ENCODE measurements at regions not wholly inside any gene's neighbourhood (a gene's known extent, or its start where the extent isn't known, plus 50 kb on each side); places are given as distances from the start of the nearest gene placed in this dataset.

DNA sequence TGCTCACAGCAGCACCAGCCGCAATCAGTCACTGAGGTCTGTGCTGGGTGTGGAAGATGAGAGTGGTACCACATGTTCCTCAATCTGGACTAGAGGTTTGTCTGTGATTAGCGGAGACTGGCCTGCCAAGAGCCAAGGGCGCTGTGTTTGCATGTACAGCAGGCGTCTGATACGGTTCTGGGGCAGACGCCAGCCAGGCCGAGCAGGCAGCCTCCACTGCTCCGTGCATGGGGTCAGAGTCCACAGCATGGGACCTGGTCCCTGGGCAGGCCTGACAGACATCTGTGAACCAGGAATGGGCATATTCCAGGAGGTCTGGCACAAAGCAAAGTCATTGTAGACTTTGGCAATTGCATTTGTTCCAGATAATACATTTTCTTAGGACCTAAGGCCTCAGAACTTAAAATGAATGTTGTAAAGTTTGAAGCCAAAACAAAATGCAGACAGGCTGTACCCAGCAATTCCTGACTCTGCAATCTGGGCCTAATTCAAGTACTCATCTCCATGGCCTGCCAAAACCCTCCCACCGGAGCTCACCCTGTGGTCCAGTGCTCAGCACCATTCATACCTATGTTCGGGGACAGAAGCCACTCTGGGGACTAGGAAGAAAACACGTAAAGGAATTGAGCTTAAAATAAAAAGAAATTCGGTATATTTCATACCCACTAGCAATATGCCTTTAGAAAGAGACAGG, 50.0 kb upstream of the FAM20C start:
- H4K20me1 ChIP-seq (ENCODE audit: insufficient read depth): no peaks in the 10 kb centered on the region
- 78% methylated on average over 10 of the region's 12 CpGs for WGBS (ENCODE audit: low lambda C conversion rate)
- no peak for DNase-seq
- H3K27me3 ChIP-seq (ENCODE audit: insufficient read depth): 0 out of 2 replicates have a peak, but pooled peaks cover 6% of the 10 kb centered on the region
- TF ChIP-seq RFX5 (IDR thresholded peaks at IDR 0.05; ENCODE audit: low read length) (no peak), YY1 (IDR thresholded peaks at IDR 0.05; ENCODE audit: low read depth) (no peak), PBX3 (IDR thresholded peaks at IDR 0.05) (no peak), REST (IDR thresholded peaks at IDR 0.05; ENCODE audit: low read depth, low read length) (no peak), SIN3A (IDR thresholded peaks at IDR 0.05; ENCODE audit: borderline replicate concordance, low read depth, low read length) (no peak), EZH2phosphoT487 (IDR thresholded peaks at IDR 0.05; ENCODE audit: borderline replicate concordance, low read depth) (no peak), NFIC (IDR thresholded peaks at IDR 0.05; ENCODE audit: borderline replicate concordance) (no peak), FOSL2 (IDR thresholded peaks at IDR 0.05; ENCODE audit: borderline replicate concordance, low read depth) (no peak), RCOR1 (IDR thresholded peaks at IDR 0.05; ENCODE audit: low read length) (no peak), MXI1 (IDR thresholded peaks at IDR 0.05; ENCODE audit: low read depth, low read length) (no peak), GATA2 (CRISPR knock-in tag; IDR thresholded peaks at IDR 0.05) (no peak), FOXM1 (IDR thresholded peaks at IDR 0.05; ENCODE audit: low read depth) (no peak), ZBTB33 (IDR thresholded peaks at IDR 0.05; ENCODE audit: borderline replicate concordance, low read depth) (no peak), CHD2 (IDR thresholded peaks at IDR 0.05; ENCODE audit: low read length, partially characterized antibody) (no peak), TCF12 (IDR thresholded peaks at IDR 0.05) (no peak), RXRA (IDR thresholded peaks at IDR 0.05; ENCODE audit: borderline replicate concordance, low read depth) (no peak)
- TF ChIP-seq, protein P1, sequence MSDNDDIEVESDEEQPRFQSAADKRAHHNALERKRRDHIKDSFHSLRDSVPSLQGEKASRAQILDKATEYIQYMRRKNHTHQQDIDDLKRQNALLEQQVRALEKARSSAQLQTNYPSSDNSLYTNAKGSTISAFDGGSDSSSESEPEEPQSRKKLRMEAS (IDR thresholded peaks at IDR 0.05; ENCODE audit: low read depth): no peak
- TF ChIP-seq, protein P2, sequence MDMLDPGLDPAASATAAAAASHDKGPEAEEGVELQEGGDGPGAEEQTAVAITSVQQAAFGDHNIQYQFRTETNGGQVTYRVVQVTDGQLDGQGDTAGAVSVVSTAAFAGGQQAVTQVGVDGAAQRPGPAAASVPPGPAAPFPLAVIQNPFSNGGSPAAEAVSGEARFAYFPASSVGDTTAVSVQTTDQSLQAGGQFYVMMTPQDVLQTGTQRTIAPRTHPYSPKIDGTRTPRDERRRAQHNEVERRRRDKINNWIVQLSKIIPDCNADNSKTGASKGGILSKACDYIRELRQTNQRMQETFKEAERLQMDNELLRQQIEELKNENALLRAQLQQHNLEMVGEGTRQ (IDR thresholded peaks at IDR 0.05; ENCODE audit: borderline replicate concordance, low read depth, low read length): no peak
- TF ChIP-seq, protein P3, sequence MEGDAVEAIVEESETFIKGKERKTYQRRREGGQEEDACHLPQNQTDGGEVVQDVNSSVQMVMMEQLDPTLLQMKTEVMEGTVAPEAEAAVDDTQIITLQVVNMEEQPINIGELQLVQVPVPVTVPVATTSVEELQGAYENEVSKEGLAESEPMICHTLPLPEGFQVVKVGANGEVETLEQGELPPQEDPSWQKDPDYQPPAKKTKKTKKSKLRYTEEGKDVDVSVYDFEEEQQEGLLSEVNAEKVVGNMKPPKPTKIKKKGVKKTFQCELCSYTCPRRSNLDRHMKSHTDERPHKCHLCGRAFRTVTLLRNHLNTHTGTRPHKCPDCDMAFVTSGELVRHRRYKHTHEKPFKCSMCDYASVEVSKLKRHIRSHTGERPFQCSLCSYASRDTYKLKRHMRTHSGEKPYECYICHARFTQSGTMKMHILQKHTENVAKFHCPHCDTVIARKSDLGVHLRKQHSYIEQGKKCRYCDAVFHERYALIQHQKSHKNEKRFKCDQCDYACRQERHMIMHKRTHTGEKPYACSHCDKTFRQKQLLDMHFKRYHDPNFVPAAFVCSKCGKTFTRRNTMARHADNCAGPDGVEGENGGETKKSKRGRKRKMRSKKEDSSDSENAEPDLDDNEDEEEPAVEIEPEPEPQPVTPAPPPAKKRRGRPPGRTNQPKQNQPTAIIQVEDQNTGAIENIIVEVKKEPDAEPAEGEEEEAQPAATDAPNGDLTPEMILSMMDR (IDR thresholded peaks at IDR 0.05): no peak
- no peaks in the 10 kb centered on the region for H3K9me3 ChIP-seq
- ChIA-PET POLR2A (no interaction called here), CTCF (no interaction called here)
- no peak overlapping the region for H3K9ac ChIP-seq
- H2AFZ ChIP-seq (ENCODE audit: low read depth): no peak overlapping the region
- H3K4me3 ChIP-seq (ENCODE audit: low read depth in 2 of 2, low read length in 1 of 2): no peak overlapping the region
- no peak overlapping the region for H3K4me2 ChIP-seq
- no peaks in the 10 kb centered on the region for H3K9me2 ChIP-seq
- peaks cover 0 to 21% of the 10 kb centered on the region in 2 experiments; a peak in 1 of 4 replicates for H3K4me1 ChIP-seq (ENCODE audit: control insufficient read depth in 1 of 2, insufficient read depth in 2 of 2, low read depth in 1 of 2, low read length in 1 of 2)
- H3K36me3 ChIP-seq (replicated peaks in 1 of 2; ENCODE audit: control insufficient read depth in 1 of 2, insufficient read depth in 2 of 2, low read length in 1 of 2): peaks cover 0 to 9% of the 10 kb centered on the region in 2 experiments
- H3K79me2 ChIP-seq (ENCODE audit: insufficient read depth): no peaks in the 10 kb centered on the region
- peak overlapping the region in 1 of 2 experiments; percentile 65; a peak in 1 of 4 replicates for H3K27ac ChIP-seq (ENCODE audit: low read depth in 2 of 2, low read length in 1 of 2)
- no peaks in the 10 kb centered on the region for H3F3A ChIP-seq (replicated peaks; ENCODE audit: insufficient read depth)
